ENCODE measurements at regions not wholly inside any gene's neighbourhood (a gene's known extent, or its start where the extent isn't known, plus 50 kb on each side); places are given as distances from the start of the nearest gene placed in this dataset.

DNA sequence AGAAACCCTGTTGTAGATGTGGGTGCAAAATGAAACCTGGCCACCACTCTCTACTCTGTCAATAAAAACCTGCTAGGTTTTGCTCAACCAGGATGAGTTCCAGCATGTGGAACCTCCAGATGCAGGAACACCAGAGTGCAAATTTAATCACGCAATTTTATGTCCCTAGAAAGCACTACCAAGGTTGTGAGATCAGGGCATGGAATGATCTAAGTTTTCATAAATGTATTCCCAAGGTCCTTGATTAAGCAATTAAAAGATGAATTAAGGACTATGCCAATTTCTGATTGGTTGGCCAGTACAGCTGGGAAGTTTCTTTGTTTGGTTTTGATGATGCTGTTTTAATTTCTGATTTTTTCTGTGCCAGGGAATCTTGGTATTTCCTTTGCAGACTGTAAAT is 179.2 kb downstream of the KCNS3 start:
- no peaks in the 10 kb centered on the region for H3K9me3 ChIP-seq (ENCODE audit: control insufficient read depth, insufficient read depth, low read length)
- H3K27ac ChIP-seq (ENCODE audit: low read depth, low read length): no peak overlapping the region
- H3K4me3 ChIP-seq (ENCODE audit: low read length): no peak overlapping the region
- H3K79me2 ChIP-seq (ENCODE audit: control insufficient read depth, low read length): no peaks in the 10 kb centered on the region
- no peaks in the 10 kb centered on the region for H3K9me2 ChIP-seq (replicated peaks; ENCODE audit: control insufficient read depth, low read length)
- no peaks in the 10 kb centered on the region for H4K20me1 ChIP-seq (ENCODE audit: control insufficient read depth, insufficient read depth, low read depth, low read length)
- H3F3A ChIP-seq (ENCODE audit: control insufficient read depth, insufficient read depth): no peaks in the 10 kb centered on the region
- H3K4me1 ChIP-seq (ENCODE audit: control insufficient read depth, low read length): no peaks in the 10 kb centered on the region
- no peaks in the 10 kb centered on the region for H3K36me3 ChIP-seq (ENCODE audit: control insufficient read depth, low read length)
- H3K27me3 ChIP-seq (ENCODE audit: control insufficient read depth, low read length): no peaks in the 10 kb centered on the region
- H3K4me2 ChIP-seq (ENCODE audit: low read length): no peak overlapping the region
- no peak for TF ChIP-seq EZH2phosphoT487 (IDR thresholded peaks at IDR 0.05; ENCODE audit: borderline replicate concordance, low read length)

DNA sequence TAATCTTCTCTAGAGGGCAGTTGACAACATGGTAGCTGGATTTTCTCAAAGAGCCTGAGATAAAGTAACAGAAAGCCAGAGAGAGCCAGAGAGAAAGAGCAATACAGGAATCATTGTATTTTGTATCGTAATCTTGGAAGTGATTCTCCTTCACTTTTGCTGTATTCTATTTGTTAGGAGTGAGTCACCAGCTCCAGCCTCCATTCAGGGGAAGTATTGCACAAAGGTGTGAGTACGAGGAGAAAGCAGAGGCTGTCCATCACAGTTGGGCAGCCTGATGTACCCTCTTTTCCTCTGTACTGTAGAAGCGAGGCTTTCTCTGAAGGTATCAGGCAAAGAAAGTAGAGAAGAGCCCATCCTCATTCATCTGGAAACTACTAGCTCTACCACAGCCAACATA is 176.8 kb downstream of the KCNS3 start:
- Histone ChIP-seq H3K9me3 (ENCODE audit: control insufficient read depth, insufficient read depth, low read length) (no peaks in the 10 kb centered on the region), H3K4me1 (ENCODE audit: control insufficient read depth, low read length) (no peaks in the 10 kb centered on the region), H3K4me2 (ENCODE audit: low read length) (no peak overlapping the region), H3K36me3 (ENCODE audit: control insufficient read depth, low read length) (no peaks in the 10 kb centered on the region), H3K4me3 (ENCODE audit: low read length) (no peak overlapping the region), H3F3A (ENCODE audit: control insufficient read depth, insufficient read depth) (no peaks in the 10 kb centered on the region), H3K9me2 (replicated peaks; ENCODE audit: control insufficient read depth, low read length) (no peaks in the 10 kb centered on the region), H3K79me2 (ENCODE audit: control insufficient read depth, low read length) (no peaks in the 10 kb centered on the region), H3K27me3 (ENCODE audit: control insufficient read depth, low read length) (no peaks in the 10 kb centered on the region), H3K27ac (ENCODE audit: low read depth, low read length) (no peak overlapping the region), H4K20me1 (ENCODE audit: control insufficient read depth, insufficient read depth, low read depth, low read length) (no peaks in the 10 kb centered on the region)
- no peak for TF ChIP-seq EZH2phosphoT487 (IDR thresholded peaks at IDR 0.05; ENCODE audit: borderline replicate concordance, low read length)
- TF ChIP-seq, protein P1, sequence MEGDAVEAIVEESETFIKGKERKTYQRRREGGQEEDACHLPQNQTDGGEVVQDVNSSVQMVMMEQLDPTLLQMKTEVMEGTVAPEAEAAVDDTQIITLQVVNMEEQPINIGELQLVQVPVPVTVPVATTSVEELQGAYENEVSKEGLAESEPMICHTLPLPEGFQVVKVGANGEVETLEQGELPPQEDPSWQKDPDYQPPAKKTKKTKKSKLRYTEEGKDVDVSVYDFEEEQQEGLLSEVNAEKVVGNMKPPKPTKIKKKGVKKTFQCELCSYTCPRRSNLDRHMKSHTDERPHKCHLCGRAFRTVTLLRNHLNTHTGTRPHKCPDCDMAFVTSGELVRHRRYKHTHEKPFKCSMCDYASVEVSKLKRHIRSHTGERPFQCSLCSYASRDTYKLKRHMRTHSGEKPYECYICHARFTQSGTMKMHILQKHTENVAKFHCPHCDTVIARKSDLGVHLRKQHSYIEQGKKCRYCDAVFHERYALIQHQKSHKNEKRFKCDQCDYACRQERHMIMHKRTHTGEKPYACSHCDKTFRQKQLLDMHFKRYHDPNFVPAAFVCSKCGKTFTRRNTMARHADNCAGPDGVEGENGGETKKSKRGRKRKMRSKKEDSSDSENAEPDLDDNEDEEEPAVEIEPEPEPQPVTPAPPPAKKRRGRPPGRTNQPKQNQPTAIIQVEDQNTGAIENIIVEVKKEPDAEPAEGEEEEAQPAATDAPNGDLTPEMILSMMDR (IDR thresholded peaks at IDR 0.05; ENCODE audit: low read depth, low read length, poor library complexity, severe bottlenecking): no peak

DNA sequence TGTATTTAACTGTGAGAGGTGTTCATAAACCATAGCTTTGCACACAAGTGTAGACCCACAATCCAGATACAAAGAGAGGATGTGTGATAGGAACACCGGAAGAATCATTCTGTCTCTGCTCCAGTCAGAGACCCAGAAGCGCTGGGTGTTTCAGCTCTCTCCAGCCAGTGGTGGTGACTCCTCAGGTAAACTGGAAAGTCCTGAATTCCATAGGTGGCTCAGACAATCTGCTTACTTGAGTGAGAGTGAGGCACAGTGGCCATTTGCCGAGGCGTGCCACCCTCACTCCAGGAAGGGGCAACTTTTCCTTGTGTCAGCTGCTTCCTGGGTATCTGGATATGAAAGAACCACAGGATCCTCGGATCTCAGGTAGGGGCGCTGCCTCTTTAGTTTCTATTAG is 171.5 kb downstream of the KCNS3 start:
- Histone ChIP-seq H3K4me1 (ENCODE audit: control insufficient read depth, low read length) (no peaks in the 10 kb centered on the region), H3K27ac (ENCODE audit: low read depth, low read length) (no peak overlapping the region), H3K4me3 (ENCODE audit: low read length) (no peak overlapping the region), H3K27me3 (ENCODE audit: control insufficient read depth, low read length) (no peaks in the 10 kb centered on the region), H3K9me3 (ENCODE audit: control insufficient read depth, insufficient read depth, low read length) (no peaks in the 10 kb centered on the region), H3K4me2 (ENCODE audit: low read length) (no peak overlapping the region), H3K36me3 (ENCODE audit: control insufficient read depth, low read length) (no peaks in the 10 kb centered on the region), H3F3A (ENCODE audit: control insufficient read depth, insufficient read depth) (no peaks in the 10 kb centered on the region), H4K20me1 (ENCODE audit: control insufficient read depth, insufficient read depth, low read depth, low read length) (no peaks in the 10 kb centered on the region), H3K9me2 (replicated peaks; ENCODE audit: control insufficient read depth, low read length) (no peaks in the 10 kb centered on the region), H3K79me2 (ENCODE audit: control insufficient read depth, low read length) (no peaks in the 10 kb centered on the region)
- no peak for TF ChIP-seq EZH2phosphoT487 (IDR thresholded peaks at IDR 0.05; ENCODE audit: borderline replicate concordance, low read length)
- TF ChIP-seq, protein P1 (IDR thresholded peaks at IDR 0.05; ENCODE audit: low read depth, low read length, poor library complexity, severe bottlenecking): no peak

DNA sequence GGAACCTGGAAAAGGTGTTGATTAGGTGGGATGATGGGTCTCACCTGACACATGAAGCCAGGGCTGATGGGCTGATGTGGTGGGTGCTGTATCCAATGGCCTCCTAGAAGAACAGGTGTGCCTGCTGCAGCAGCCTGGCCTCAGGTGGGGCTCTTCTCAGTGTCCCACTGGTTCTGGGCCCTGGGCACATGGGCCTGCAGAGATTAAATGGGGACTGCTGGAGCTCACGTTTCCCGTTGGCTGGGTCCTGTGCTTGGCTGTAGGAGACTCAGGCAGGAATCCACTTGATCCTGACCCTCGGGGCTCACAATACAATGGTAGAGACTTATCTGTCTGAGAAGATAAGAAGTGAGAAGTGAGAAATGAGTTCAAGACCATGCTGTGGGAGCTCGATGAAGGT is 170.9 kb downstream of the KCNS3 start:
- Histone ChIP-seq H3K79me2 (ENCODE audit: control insufficient read depth, low read length) (no peaks in the 10 kb centered on the region), H3K4me3 (ENCODE audit: low read length) (no peak overlapping the region), H3K9me2 (replicated peaks; ENCODE audit: control insufficient read depth, low read length) (no peaks in the 10 kb centered on the region), H3K27ac (ENCODE audit: low read depth, low read length) (no peak overlapping the region), H4K20me1 (ENCODE audit: control insufficient read depth, insufficient read depth, low read depth, low read length) (no peaks in the 10 kb centered on the region), H3K4me1 (ENCODE audit: control insufficient read depth, low read length) (no peaks in the 10 kb centered on the region), H3K27me3 (ENCODE audit: control insufficient read depth, low read length) (no peaks in the 10 kb centered on the region), H3F3A (ENCODE audit: control insufficient read depth, insufficient read depth) (no peaks in the 10 kb centered on the region), H3K9me3 (ENCODE audit: control insufficient read depth, insufficient read depth, low read length) (no peaks in the 10 kb centered on the region), H3K36me3 (ENCODE audit: control insufficient read depth, low read length) (no peaks in the 10 kb centered on the region), H3K4me2 (ENCODE audit: low read length) (no peak overlapping the region)
- TF ChIP-seq EZH2phosphoT487 (IDR thresholded peaks at IDR 0.05; ENCODE audit: borderline replicate concordance, low read length): no peak
- TF ChIP-seq, protein P1 (IDR thresholded peaks at IDR 0.05; ENCODE audit: low read depth, low read length, poor library complexity, severe bottlenecking): no peak
